ENCODE measurements at regions not wholly inside any gene's neighbourhood (a gene's known extent, or its start where the extent isn't known, plus 50 kb on each side); places are given as distances from the start of the nearest gene placed in this dataset.

- POLR2A ChIA-PET (ENCODE audit: low non-redundant PET), result interaction anchor here (0.6 to 0.7 kb wide), 2 partner anchors 144 to 386 kb away, joined by 4 to 8 read pairs; partner anchors contain the start of gene SEMA6D
Measured at GRCh38 chr15:47573673-47574072, 143.6 kb upstream of the SEMA6D start.

GRCh38 chr15:47577000-47577399 lies 140.3 kb upstream of the SEMA6D start:
- Histone ChIP-seq H3K27ac (ENCODE audit: low read depth, low read length, poor library complexity, severe bottlenecking) (no peak overlapping the region), H3K9me3 (ENCODE audit: low read depth, low read length, poor library complexity, severe bottlenecking) (no peaks in the 10 kb centered on the region), H3K4me3 (ENCODE audit: low read depth, low read length, poor library complexity, severe bottlenecking) (no peak overlapping the region), H3K27me3 (replicated peaks; ENCODE audit: insufficient read depth, low read depth, low read length, poor library complexity) (no peaks in the 10 kb centered on the region), H3K4me1 (ENCODE audit: insufficient read depth, low read length, poor library complexity, severe bottlenecking) (peaks cover 23% of the 10 kb centered on the region), H3K36me3 (ENCODE audit: insufficient read depth, low read length, poor library complexity, severe bottlenecking) (no peaks in the 10 kb centered on the region)
- ChIA-PET POLR2A (ENCODE audit: low non-redundant PET) (no interaction called here), CTCF (no interaction called here)
- intact Hi-C loops (cut with micrococcal nuclease; ENCODE audit: unreplicated experiment), result no loop called here
- TF ChIP-seq CTCF (conservative IDR thresholded peaks at IDR 0.05; ENCODE audit: low read depth, low read length), result no peak
- no TSS peak for BruUV-seq (replicated peaks)
- DNase-seq (ENCODE audit: low spot score), result no peak

More at GRCh38 chr15:47573673-47574072, 143.6 kb upstream of the SEMA6D start:
- no peaks in the 10 kb centered on the region for H3K9me3 ChIP-seq (ENCODE audit: low read depth, low read length, poor library complexity, severe bottlenecking)
- no peak overlapping the region for H3K4me3 ChIP-seq (ENCODE audit: low read depth, low read length, poor library complexity, severe bottlenecking)
- peak; percentile 41 for DNase-seq (ENCODE audit: low spot score)
- TF ChIP-seq CTCF (conservative IDR thresholded peaks at IDR 0.05; ENCODE audit: low read depth, low read length), result no peak
- intact Hi-C loops (cut with micrococcal nuclease; ENCODE audit: unreplicated experiment), result no loop called here
- H3K36me3 ChIP-seq (ENCODE audit: insufficient read depth, low read length, poor library complexity, severe bottlenecking), result no peaks in the 10 kb centered on the region
- peak overlapping the region; percentile 7 for H3K27ac ChIP-seq (ENCODE audit: low read depth, low read length, poor library complexity, severe bottlenecking)
- CTCF ChIA-PET, result no interaction called here
- no peaks in the 10 kb centered on the region for H3K27me3 ChIP-seq (replicated peaks; ENCODE audit: insufficient read depth, low read depth, low read length, poor library complexity)
- H3K4me1 ChIP-seq (ENCODE audit: insufficient read depth, low read length, poor library complexity, severe bottlenecking), result peaks cover 23% of the 10 kb centered on the region
- TSS peak; percentile 69 for BruUV-seq (replicated peaks)

- Histone ChIP-seq H3K4me3 (ENCODE audit: low read depth, low read length, poor library complexity, severe bottlenecking) (no peak overlapping the region), H3K36me3 (ENCODE audit: insufficient read depth, low read length, poor library complexity, severe bottlenecking) (no peaks in the 10 kb centered on the region), H3K27ac (ENCODE audit: low read depth, low read length, poor library complexity, severe bottlenecking) (no peak overlapping the region), H3K9me3 (ENCODE audit: low read depth, low read length, poor library complexity, severe bottlenecking) (no peaks in the 10 kb centered on the region), H3K27me3 (replicated peaks; ENCODE audit: insufficient read depth, low read depth, low read length, poor library complexity) (no peaks in the 10 kb centered on the region), H3K4me1 (ENCODE audit: insufficient read depth, low read length, poor library complexity, severe bottlenecking) (peaks cover 21% of the 10 kb centered on the region)
- intact Hi-C loops (cut with micrococcal nuclease; ENCODE audit: unreplicated experiment), result no loop called here
- no peak for TF ChIP-seq EZH2 (IDR thresholded peaks at IDR 0.05; ENCODE audit: borderline replicate concordance, low read depth, low read length, poor library complexity, severe bottlenecking)
- no peak for TF ChIP-seq CTCF (conservative IDR thresholded peaks at IDR 0.05; ENCODE audit: low read depth, low read length)
- no peak for DNase-seq (ENCODE audit: low spot score)
- CTCF ChIA-PET, result no interaction called here
- POLR2A ChIA-PET (ENCODE audit: low non-redundant PET), result no interaction called here
- no TSS peak for BruUV-seq (replicated peaks)
Measured at GRCh38 chr15:47577461-47577860, 139.8 kb upstream of the SEMA6D start.
